Activated naive CD4-positive, alpha-beta T cell treated with Interleukin-2 at 50 U/mL for 16 hours (primary cell): ENCODE measurements at regions not wholly inside any gene's neighbourhood (a gene's known extent, or its start where the extent isn't known, plus 50 kb on each side); places are given as distances from the start of the nearest gene placed in this dataset.
"Not testable (repeated sequence)": the region's sequence is repeated elsewhere in the genome, so short reads cannot be mapped to it uniquely, and the experiment has no call there.

Source experiments
- DNase-seq: peaks from one replicate; pipeline ENCODE4 v3.0.0-alpha.2; 2020

DNA sequence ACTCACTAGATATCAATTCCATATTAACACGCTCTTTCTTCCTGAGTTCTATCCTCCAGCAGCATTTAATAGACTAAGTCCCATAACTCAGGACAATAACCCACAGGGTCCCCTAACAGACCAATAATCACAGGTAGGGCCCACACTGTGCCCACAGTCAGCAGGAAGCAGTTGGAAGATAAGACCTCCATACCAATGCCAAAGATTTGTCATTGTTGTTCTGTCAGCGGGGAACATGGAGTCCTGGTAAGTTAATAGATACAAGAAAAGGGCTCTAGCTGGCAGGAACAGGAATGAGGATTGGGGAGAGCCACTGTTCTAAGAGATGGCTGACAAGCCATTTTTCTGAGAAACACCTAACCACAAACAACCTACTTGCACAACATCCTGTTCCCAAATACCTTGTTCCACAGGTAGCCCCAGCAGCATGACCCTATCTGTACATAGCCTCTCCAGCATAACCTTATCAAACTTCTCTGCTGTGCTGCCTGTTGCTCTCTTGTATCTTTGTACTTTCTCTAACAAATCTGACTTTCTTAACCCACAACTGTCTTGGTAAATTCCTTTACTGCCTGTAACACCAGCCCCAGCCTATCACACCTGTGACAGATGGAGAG is 142.0 kb upstream of the KCNJ15 start:
- DNase-seq: no peak

DNA sequence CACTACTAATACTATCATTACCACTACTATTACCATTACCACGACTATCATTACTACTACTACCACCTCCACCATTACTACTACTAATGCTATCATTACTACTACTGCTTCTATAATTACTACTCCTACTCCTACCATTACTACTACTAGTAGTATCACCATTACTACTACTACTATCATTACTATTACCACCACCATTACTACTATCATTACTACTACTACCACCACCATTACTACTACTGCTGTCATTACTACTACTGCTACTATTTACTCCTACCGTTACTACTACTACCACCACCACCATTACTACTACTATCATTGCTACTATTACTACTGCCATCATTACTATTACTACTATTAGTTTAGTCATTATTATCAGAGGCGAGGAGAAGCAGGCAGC is 140.9 kb upstream of the KCNJ15 start:
- no peak for DNase-seq

- no peak for DNase-seq
Observed at GRCh38 chr21:38119793-38120192, 137.0 kb upstream of the KCNJ15 start.

DNA sequence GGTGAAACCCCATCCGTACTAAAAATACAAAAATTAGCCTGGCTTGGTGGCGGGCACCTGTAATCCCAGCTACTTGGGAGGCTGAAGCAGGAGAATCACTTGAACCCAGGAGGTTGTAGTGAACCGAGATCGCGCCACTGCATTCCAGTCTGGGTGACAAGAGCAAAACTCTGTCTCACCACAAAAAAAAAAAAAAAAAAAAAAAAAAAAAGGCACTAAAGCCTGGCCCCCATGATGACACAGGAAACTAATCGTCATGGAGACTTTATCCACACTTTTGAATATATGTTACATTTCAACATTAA is 136.2 kb upstream of the KCNJ15 start:
- not testable (repeated sequence) for DNase-seq

DNA sequence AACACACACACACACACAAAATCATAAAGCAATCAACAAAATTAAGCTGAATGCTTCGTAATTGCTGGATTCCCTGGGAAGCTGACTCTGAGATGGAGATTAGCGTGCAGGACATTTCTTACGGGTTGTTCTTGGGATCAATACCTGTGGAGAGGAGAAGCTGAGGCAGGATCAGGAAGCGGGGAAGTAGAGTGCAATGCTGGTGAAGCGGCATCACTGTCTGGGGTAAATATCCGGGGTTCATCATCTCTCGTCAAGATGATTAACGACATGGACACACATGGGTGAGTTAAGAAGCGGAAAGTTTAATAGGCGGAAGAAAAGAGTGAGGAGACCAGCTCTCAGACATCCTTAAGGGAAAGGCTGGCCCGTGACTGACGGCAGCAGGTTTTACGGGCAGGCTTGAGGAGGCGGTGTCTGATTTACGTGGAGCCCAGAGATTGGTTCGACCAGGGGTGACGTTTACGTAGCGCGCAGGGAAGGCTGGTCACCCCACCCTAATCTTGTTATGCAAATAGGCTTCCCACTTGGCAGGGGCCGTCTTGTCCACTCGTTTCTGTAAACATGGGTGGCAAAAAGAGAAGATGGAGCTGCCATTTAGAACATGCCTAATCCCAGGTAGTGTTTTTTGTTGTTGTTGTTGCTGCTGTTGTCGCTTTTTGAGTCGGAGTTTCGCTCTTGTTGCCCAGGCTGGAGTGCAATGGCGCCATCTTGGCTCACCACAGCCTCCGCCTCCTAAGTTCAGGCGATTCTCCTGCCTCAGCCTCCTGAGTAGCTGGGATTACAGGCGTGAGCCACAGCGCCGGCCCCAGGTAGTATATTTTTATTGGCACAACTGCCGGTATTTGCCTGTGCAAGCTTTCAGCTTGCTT is 135.6 kb upstream of the KCNJ15 start:
- DNase-seq: no peak

- no peak for DNase-seq
Observed at GRCh38 chr21:38121888-38122720, 134.7 kb upstream of the KCNJ15 start.

DNA sequence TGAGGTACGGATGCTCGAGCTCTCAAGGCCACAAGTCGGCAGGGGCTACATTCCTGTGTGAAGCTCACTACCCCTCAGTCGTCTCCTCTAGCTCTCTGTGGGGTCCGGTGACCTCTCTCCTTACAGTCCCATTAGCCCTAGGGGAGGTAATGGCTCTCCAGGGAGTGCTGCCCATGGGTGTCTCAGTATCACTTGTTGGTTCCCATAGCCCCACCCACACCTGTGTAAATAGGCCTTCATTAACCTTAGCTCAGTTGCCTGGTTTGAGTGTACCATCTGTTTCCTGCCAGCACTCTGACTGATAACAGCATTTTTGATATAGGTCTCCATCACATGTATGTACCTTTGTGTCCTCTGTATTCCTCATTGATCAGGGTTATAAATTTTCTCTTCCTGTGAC is 133.2 kb upstream of the KCNJ15 start:
- no peak for DNase-seq

GRCh38 chr21:38126666-38127303 is 130.0 kb upstream of the KCNJ15 start:
- DNase-seq: peak; percentile 22

DNA sequence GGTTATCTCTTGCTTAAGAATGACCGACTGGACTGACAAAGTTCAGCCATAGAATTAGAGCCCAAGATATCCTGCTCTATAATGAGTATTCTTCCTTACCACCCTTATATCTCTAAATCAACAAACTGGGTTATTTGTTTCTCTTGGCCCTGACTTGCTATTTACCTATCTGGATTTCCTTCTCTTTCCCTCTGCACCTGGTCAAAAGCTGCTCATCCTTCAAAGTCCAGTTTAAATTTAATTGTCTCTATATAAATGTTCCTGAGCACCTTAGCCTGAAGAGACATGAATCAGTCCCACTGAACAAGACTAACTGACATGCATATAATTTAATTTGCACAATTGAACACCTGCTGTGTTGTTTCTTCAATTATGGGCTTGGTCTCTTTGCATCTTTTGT is 127.1 kb upstream of the KCNJ15 start:
- DNase-seq: no peak

DNA sequence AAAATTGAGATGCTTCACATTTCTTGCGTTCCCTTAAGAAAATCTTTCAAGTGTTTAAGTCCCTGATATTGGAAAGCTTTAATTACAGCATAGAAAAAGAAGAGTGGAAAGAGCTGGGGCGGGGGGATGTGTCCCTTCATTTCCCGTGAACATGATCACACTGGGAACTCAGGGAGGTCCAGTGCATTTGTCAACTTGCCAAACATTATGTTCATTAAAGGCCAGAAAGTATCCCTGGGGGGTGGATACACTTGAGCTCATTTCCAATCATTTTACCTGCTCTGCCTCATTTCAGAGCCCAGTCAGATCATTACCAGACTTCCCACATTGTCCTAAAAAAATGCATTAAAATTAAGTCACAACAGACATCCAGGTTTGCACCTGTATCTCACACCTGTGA is 123.6 kb upstream of the KCNJ15 start:
- DNase-seq: no peak

DNA sequence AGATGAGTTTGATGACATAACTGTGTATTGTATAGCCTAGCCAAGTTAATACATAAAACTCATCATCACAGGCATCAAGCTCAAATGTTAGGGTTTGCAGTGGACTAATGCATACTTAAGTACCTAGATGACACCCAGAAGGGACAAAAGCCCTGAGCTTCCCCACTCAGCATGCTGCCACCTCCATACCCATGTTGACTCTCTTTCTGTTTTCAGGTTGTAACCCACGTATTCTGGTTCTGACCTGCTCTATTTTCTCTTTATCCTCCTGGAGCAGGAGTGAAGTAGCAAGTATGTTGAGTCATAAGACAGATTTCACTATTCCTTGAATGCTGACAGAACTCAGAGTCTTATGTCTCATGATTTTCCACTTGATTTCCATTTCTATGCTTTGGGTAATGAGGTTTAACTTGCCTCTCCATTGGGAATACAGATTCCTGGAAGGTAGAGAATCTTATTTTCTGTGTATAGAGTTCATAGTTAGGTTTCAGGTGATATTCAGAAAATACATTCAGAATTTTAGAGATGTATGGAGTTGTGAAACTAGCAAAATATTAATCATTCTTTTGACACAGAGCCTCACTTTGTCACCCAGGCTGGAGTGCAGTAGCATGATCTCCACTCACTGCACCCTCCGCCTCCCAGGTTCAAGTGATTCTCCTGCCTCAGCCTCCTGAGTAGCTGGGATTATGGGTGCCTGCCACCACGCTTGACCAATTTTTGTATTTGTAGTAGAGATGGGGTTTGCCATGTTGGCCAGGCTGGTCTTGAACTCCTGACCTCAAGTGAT is 122.5 kb upstream of the KCNJ15 start:
- no peak for DNase-seq

DNA sequence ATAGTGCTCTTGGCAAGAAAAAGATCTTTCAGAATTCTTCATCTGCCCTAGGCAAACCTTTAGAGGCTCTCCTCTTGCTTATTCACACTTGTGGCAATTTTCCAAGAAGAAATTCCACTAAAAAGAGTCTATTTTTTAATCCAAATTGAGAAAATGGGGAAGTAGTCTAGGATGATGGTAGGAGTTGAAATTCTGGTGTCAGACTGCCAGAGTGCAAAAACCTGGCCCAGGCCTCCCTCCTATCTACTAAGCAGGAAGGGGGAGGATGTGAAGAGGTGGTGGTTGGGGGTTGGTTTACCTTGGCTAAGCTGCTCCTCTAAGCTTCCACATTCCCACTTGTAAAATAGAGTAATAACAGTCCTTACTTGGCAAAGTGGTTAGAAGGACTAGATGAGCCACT is 120.6 kb upstream of the KCNJ15 start:
- no peak for DNase-seq

DNA sequence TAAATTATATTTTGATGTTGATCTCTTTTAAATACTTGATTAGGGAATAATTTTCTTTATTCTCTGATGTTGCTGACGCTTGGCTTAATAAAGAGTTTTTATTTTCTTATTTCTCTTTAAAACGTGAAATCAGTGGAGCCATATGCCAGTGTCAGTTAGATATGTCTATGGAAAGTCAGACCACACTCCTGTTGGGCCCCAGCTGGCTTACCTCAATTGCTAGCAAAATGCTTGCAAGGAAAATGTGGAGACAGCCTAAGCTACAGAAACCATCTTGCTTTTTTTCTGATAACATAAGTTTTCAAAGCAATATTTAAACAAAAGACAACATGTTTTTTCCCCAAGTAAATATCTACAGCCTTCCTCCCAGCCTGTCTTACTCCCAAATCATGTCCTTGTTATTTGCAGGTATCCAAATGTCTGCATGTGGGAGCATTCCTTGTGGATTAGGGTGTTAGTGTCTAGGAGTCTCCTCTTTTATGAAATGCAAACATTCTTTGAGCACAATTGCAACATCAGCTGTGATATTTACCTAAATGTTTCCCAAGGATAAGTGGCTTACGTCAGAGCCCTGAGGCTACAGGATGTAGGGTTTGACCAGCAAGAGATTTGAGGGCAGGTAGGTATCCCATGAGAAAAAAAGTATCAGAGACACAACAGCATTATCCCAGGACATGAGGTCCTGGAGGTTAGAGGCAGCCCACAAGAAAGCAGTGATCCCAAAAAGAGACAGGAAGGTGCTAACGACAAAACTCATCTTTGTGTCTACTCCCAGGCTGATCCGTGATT is 117.2 kb upstream of the KCNJ15 start:
- DNase-seq: no peak

DNA sequence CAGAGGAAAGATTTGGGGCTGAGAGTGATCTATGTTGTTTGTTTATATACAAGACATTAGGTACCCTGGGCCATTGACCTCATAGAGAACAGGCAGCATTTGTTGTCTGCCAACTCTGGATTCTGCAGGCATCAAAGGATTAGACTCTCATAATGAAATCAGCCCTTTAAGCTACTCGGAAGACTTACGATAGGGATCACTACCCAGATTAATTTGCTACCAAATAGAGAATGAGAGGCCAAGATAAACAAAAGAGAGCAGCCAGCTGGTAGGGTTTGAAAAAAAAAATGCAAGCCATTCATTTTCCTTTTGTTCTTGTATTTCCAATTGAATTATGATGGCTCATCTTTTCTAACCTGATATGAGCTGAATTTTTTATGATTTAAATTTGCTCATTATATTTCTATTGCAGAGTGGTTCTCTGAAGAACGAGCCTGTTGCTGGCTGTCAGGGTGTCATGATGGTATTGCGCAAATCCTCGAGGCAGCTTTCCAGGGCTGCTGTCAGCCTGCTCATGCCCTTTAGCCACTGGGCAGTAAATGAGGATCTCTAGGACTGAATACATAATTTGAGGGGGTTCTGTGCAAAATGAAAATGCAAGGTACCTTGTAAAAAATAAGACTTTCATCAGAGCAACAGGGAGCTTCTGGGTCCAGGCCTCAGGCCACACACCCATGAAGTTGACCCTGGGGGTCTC is 116.4 kb upstream of the KCNJ15 start:
- DNase-seq: no peak

- DNase-seq: no peak
Observed at GRCh38 chr21:38142224-38142623, 114.6 kb upstream of the KCNJ15 start.

GRCh38 chr21:38144193-38144592 is 112.6 kb upstream of the KCNJ15 start:
- DNase-seq: no peak

DNA sequence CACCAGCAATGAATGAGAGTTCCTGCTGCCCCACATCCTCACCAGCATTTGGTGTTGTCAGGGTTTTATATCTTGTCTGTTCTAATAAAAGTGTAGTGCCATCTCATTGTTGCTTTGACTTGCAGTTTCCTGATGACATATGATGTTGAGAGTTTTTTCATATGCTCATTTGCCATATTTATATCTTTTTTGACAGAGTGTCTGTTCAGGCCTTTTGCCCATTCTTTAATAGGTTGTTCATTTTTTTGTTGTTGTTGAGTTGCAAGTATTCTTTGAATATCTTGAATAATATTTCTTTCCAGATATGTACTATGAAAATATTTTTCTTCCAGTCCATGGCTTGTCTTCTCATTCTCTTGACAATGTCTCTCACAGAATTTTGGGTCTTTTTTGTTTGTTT is 111.7 kb upstream of the KCNJ15 start:
- no peak for DNase-seq

DNA sequence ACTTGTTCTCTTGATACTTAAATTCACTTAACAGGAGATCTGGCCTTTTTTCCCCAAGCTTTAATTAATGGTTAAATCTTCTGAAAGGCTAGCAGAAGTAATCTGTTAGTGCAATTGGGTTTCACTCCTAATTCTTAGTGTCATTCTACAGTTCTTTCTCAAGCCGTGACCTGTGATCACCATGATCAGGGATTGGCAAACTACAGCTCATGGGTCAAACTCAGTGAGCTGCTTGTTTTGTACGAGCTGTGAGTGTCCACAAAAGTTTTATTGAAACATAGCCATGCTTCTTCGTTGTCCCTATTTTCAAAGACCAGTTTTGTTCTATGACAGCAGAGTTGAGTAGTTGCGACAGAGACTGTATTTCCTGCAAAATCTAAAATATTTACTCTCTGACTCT is 109.4 kb upstream of the KCNJ15 start:
- no peak for DNase-seq

GRCh38 chr21:38148046-38148445 is 108.7 kb upstream of the KCNJ15 start:
- DNase-seq: no peak

DNA sequence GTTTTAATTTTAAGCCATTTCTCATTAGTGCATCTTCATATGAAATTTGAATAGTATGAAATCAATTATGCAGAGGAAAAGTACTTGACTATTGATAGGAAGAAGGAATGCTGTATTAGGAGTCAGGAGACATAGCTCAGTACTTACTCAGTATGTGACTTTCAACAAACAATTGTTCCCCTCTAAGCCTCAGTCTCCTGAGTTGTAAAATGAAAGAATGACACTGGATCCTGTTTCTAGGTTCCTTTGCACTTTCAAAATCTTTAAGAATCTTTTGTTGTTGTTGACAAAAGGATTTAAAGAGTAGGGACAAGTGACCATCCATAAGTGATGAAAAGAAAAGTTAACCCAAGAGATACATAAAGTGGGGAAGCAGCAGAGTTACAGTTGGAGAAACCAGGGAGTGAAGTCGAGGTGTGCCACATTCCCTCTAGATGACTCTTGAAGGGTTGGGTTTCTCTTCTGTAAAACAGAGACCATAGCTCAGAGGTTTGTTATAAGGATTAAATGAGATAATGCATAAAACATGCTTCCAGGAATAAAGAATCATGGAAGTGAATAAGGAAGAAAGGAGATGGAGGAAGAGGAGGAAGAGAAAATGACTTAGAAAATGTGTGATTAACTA is 105.7 kb upstream of the KCNJ15 start:
- no peak for DNase-seq

DNA sequence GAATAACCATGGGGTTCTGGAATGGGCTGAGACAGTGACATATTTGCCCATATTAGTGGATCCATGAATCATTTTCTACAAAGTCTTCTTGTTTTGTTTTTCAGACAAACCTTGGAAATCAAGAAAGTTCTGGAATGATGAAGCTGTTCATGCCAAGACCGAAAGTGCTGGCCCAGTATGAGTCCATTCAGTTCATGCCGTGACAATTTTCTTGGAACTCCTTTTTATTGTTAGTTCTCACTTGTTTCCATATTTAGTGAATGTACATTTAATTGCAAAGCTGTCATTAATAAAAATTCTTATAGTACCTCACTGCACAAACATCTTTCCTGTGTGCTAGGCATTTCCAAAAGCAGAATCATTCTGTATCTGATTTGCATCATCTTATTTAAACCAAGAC is 100.6 kb upstream of the KCNJ15 start:
- DNase-seq: no peak
